HG03095 (cell line): ENCODE measurements at regions not wholly inside any gene's neighbourhood (a gene's known extent, or its start where the extent isn't known, plus 50 kb on each side); places are given as distances from the start of the nearest gene placed in this dataset.

ENCODE experiments used
- ATAC-seq: cut with Tn5 transposase; IDR thresholded peaks from one replicate; pipeline ENCODE4 v1.9.1; 2021; ENCODE audit warnings: moderate library complexity; ENCODE audit not compliant: unreplicated experiment

GRCh38 chr1:208885060-208885459 lies 640.9 kb upstream of the PLXNA2 start:
- no peak for ATAC-seq

GRCh38 chr1:208885650-208886049 lies 641.5 kb upstream of the PLXNA2 start:
- ATAC-seq, result no peak

GRCh38 chr1:208888376-208888775 lies 644.2 kb upstream of the PLXNA2 start:
- no peak for ATAC-seq

GRCh38 chr1:208892147-208892546 lies 648.0 kb upstream of the PLXNA2 start:
- ATAC-seq, result no peak

- no peak for ATAC-seq
Observed at GRCh38 chr1:208893251-208893650, 649.1 kb upstream of the PLXNA2 start.

GRCh38 chr1:208895181-208895580 lies 651.0 kb upstream of the PLXNA2 start:
- no peak for ATAC-seq

GRCh38 chr1:208895820-208896219 lies 651.6 kb upstream of the PLXNA2 start:
- no peak for ATAC-seq

- no peak for ATAC-seq
Observed at GRCh38 chr1:208896768-208897167, 652.6 kb upstream of the PLXNA2 start.

- no peak for ATAC-seq
Observed at GRCh38 chr1:208899438-208899837, 655.3 kb upstream of the PLXNA2 start.

- ATAC-seq, result no peak
Observed at GRCh38 chr1:208903251-208903905, 659.2 kb upstream of the PLXNA2 start.

GRCh38 chr1:208907790-208908189 lies 663.6 kb upstream of the PLXNA2 start:
- no peak for ATAC-seq

GRCh38 chr1:208909011-208909984 lies 665.1 kb upstream of the PLXNA2 start:
- no peak for ATAC-seq

GRCh38 chr1:208910161-208910560 lies 666.0 kb upstream of the PLXNA2 start:
- ATAC-seq, result no peak

GRCh38 chr1:208917281-208917680 lies 666.2 kb upstream of the CAMK1G start:
- ATAC-seq, result no peak

- no peak for ATAC-seq
Observed at GRCh38 chr1:208917723-208918122, 665.8 kb upstream of the CAMK1G start.

GRCh38 chr1:208918160-208918559 lies 665.4 kb upstream of the CAMK1G start:
- no peak for ATAC-seq

- no peak for ATAC-seq
Observed at GRCh38 chr1:208919371-208919770, 664.1 kb upstream of the CAMK1G start.

- no peak for ATAC-seq
Observed at GRCh38 chr1:208921259-208921658, 662.3 kb upstream of the CAMK1G start.

- no peak for ATAC-seq
Observed at GRCh38 chr1:208923456-208923855, 660.1 kb upstream of the CAMK1G start.

- no peak for ATAC-seq
Observed at GRCh38 chr1:208923946-208924720, 659.4 kb upstream of the CAMK1G start.

GRCh38 chr1:208924928-208925327 lies 658.6 kb upstream of the CAMK1G start:
- ATAC-seq, result no peak
